HG03280 (cell line): ENCODE measurements at regions not wholly inside any gene's neighbourhood (a gene's known extent, or its start where the extent isn't known, plus 50 kb on each side); places are given as distances from the start of the nearest gene placed in this dataset.
A peak's percentile ranks its signal among the peaks of the same experiment; 100 is the strongest.

Experiments
- ATAC-seq: cut with Tn5 transposase; IDR thresholded peaks from one replicate; pipeline ENCODE4 v1.9.1; 2021; ENCODE audit warnings: mild to moderate bottlenecking, moderate library complexity; ENCODE audit not compliant: unreplicated experiment

DNA sequence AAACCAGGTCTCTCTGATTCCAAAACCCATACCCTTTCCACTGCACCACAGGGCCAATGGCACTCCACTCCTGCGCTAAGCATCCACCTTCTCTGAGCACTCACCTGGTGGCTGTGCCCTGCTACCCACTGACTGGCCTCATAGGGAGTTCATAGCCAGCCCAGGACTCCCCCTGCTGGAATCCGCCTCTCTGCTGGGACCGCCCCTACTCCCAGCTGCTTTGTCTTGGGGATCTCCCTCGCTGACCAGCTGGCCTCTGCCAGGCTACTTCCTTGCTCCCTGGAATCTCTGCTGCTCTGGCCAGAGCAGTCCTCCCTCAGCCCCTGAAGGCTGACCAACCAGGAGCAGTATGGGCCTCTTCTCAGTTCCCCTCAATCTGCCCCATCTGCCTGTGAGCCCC lies 129.7 kb downstream of the FAXC start:
- ATAC-seq, result peak; percentile 90

- no peak for ATAC-seq
Measured at GRCh38 chr6:99216959-99217358, 132.5 kb downstream of the FAXC start.

DNA sequence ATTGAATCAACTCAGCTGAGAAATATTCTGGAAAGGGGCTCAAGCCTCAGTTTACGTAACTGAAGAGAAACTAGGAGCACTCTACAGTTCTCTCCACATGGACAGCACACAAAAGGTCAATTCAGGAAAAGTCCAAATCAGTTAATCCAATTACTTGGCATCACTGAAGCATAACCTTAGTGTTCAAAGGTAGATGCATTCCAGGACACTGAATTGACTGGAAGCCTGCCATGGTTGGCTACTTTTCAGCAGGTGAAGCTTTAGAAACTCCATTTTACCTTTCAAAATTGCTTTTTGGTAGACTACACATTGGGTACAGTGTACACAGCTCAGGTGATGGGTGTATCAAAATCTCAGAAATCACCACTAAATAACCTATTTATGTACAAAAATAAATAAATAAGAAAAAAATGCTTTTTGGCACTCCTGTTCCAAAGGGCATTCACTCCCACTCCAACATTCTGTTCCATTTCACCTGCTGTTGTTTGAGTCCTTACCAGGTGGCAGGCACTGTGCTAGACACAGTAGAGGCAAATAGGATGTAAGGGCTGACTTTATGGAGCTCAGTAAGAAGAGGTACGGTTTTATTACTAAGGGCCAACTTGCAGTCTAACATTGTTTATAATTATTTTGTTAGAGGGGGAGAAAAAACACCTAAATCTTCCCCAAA lies 153.4 kb downstream of the FAXC start:
- ATAC-seq, result no peak

DNA sequence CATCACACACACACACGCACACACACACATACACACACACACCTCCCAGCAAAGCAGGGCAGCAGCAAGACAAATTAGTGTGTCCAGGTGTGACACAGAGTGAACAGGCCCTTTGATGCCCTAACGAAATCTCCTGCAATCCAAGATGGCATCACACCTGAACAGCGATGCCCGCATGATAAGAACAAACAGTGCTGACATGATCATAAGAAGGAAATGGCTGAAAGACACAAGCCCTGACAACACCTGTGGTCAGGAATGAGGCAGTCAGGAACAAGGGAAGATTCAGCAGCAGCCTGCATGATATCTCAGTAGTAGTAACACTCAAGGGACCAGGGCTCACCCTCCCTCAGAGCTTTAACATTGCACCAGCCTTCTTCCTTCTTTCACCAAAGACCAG lies 156.9 kb downstream of the FAXC start:
- ATAC-seq, result no peak

DNA sequence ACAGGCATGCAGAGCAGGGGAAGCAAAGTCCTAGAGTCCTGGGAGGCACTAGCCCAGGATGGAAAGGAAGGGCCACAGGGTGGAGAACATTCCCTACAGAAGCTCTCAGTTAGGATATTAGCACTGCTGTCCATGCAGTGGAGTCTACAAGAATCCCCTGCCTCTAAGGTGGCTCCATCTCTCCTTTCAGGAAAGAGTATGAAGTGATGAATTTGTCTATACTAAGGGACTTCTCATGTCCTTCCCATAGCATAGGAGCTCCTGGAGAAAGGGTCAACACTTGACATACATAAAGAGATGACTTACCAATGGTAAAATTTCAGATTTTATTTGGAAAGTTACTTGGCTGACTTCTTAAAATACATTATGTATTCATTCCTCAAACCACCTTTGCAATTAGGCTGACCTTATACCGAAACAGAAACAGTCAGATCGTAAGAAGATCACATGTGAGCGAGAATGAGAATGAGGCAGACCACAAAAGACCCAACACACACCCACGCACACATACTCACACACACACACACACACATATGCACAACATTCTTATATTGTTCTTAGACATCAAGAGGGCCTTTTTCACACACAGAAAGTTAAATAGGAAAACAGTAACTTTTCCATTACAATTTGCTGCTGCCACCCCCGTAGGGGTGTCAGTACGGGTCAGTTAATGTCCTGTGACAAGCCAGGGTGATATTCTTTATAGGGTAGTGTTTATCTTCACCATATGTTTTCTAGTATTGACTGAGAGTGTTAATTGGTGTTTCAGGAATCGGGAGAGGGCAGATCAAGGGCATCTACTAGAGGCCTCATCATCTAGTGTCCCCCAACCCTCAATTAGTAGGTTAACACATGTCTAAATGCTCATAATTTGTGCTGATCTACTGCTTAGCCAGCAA lies 159.4 kb downstream of the FAXC start:
- peak; percentile 94 for ATAC-seq

- no peak for ATAC-seq
Measured at GRCh38 chr6:99187429-99187828, 162.0 kb downstream of the FAXC start.

DNA sequence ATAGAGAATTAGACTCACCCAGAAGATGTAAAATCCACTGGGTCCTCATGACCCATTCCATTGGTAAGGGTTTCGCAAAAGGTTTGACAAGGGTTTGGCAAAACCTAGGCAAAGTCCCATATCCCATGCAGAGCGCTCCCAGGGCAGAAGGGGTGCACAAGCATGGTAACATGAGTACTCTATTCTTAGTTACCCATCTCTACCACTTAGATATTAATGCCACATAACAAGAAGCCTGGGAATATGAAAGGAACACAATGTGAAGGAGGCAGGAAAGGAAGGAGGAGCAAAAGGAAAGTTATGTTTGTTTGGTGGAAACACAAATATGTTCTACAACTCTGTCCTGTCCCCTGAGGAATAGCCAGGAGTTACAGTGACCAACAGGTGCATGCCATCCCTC lies 163.1 kb downstream of the FAXC start:
- ATAC-seq, result no peak

- ATAC-seq, result no peak
Measured at GRCh38 chr6:99185525-99185924, 163.9 kb downstream of the FAXC start.

DNA sequence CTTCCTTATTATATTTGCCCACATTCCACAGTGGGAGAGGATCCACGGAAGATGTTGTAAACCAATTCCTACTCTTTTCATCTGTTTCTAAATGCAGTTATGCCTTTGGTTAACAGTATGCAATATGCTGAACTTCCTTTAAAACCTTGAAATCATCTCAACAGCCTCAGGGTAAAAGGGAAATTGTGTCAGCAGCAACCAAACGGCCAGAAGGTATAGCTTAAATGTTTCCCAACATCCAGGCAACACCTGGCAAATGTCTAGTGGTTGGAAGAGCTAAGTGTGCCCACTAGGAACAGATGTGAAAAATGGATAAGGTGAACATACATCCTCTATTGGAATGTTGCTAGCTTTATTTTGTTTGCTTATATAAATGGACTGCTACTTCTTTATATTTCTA lies 164.8 kb downstream of the FAXC start:
- no peak for ATAC-seq

DNA sequence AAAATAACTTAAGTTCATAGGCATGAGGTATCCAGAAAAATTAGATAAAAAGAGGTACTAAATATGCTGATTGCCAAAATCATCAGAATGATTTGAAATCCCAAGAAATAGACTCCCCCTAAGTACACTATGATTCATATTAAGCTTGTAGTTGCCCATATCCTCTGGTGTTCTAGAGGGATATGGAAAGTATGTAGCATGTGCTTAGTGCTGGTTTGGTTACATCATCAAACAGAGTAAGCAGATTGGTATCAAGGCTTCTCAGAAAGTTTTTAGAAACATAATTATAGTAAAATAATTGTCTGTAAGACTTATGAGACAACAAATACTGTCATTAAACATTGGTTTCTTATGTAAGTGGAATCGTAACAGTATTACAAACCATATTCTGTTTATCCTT lies 166.4 kb downstream of the FAXC start:
- no peak for ATAC-seq

DNA sequence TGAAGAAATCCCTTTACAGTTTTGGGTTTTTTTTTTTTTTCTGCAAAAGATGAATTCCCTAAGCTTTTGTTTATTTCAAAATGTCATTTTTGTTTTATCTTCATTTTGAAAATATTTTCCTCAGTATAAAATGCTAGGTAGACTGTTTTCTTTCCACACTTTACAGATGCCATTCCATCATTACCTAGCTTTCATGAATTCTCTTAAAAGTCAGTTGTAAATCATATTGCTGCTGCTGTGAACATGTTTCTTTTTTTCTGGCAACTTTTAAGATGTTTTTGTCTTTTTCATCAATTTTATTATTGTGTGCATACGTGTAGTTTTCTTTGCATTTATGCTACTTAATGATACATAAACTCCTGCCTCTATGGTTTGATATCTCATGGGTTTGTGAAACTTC lies 168.3 kb downstream of the FAXC start:
- ATAC-seq, result no peak

GRCh38 chr6:99178168-99178567 lies 171.3 kb downstream of the FAXC start:
- ATAC-seq, result peak; percentile 45

DNA sequence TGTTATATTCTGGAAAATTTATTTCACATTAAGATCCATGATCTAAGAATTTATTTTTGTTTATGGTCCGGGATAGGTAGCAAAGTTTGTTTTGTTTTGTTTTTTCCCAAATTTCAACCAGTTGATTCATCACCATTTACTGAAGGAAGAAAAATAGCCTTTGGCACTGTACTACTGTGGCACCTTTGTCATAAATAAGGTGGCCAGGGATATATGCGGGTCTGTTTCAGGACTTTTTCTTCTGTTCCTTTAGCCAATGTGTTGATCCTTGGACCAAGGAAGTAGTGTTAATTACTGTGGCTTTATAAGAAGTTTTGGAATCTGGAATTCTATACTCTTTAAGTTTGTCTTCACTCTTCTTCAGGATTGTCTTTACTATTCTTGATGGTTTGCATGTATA lies 171.7 kb downstream of the FAXC start:
- ATAC-seq, result no peak

GRCh38 chr6:99165838-99166237 lies 183.6 kb downstream of the FAXC start:
- no peak for ATAC-seq

GRCh38 chr6:99152347-99152643 lies 197.2 kb downstream of the FAXC start:
- peak; percentile 23 for ATAC-seq

DNA sequence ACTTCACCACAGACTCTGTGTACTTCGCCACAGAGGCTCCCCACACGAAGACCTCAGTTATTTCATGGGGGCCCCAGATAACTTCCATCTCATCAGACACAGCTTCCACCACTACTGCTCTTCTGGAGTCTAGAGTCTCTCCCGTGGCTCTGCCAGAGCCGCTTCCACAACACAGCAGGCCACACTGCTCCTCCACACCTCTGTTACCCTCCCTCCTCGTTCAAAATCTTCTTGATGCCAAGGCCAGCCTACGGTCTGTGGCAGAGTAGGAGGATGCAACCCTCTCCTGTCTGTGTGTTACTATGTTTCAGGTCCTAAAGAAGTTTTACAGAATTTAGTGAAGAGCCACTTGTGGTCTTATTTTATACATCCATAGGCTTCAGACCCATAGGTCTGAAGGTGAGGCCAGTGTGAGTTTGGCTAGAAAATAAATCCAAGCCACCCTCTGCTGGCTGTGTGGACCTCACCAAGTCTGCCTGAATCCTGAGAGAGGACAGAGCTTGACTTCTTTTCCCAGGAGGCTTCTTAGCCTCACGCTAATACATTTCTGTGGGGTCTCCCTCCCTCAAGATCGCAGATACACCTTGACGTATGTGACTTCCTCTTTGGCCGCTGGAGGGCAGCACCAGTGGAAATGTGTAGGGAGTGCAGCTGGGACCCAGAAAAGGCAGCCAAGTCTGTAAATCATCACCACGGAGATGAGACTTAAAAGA lies 197.7 kb downstream of the FAXC start:
- ATAC-seq, result peak; percentile 97

DNA sequence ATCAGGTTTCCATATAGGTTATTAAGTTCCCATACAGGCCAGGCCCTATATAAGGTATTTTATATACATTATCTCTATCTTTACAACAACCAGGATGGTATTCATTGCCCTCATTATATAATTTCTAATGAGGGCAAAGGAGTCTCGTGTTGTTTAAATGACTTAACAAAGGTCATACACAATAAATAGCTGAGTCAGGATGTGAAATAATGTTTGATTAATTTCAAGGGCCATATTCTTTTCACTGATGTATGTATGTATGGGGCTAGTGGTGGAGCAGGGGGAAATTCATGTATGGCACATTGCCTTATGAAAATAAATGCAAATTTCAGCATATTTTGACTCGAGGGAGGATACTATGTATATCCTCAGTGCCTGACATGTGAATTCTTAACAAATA lies 200.7 kb downstream of the FAXC start:
- ATAC-seq, result no peak

- no peak for ATAC-seq
Measured at GRCh38 chr6:99148111-99148510, 200.4 kb upstream of the FBXL4 start.

GRCh38 chr6:99147206-99147605 lies 199.5 kb upstream of the FBXL4 start:
- no peak for ATAC-seq

DNA sequence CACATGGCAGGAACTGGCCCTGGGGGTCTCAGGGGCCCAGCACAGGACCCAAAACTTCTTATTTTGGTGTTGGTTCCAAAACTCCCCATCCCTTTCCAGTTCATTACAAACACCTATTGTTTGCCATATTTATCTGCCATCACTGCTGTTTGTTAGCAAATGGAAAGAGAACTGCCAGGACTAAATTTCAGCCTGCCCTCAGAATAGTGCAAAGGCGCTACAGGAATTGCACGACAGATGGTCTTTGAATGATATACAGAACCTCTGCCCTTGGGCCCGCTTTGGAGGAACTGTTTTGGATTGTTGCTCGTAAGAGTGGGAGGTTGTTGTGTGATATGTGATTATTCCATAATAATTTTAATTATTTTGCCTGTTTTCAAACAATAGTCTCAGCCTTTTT lies 199.0 kb upstream of the FBXL4 start:
- no peak for ATAC-seq

DNA sequence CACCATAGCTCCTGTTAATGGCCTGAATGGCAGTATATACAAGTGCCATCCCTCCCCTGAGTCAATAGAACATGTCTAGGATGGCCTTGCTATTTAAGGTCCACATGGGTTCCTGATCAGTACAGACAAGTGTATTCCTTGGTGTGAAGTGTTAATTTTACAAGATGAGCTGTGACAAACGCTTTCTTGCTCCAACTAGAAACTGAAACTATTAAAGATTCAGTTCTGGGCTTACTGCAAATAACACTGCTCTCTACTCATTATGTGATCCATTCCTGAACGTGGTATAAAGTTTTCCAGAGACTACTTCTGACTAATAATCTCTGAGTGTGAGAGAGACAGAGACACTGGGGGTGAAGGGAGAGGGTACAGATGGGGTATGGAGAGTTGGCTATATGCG lies 198.0 kb upstream of the FBXL4 start:
- no peak for ATAC-seq
